H1 (cell line): ENCODE measurements at regions not wholly inside any gene's neighbourhood (a gene's known extent, or its start where the extent isn't known, plus 50 kb on each side); places are given as distances from the start of the nearest gene placed in this dataset.
"Not testable (repeated sequence)": the region's sequence is repeated elsewhere in the genome, so short reads cannot be mapped to it uniquely, and the experiment has no call there.

Experiments
- CTCF ChIA-PET: fragments of 300-600 bp; sonication (Branson Sonifier 250); formaldehyde crosslinking; loops from one replicate; lab custom pipeline; 2021; ENCODE audit not compliant: partially characterized antibody; lab: Charles Lee
- POLR2A ChIA-PET: fragments of 300-600 bp; sonication (Branson Sonifier 250); formaldehyde crosslinking; loops from one replicate; lab custom pipeline; 2021; ENCODE audit warnings: inconsistent platforms; ENCODE audit not compliant: partially characterized antibody; lab: Charles Lee
- DNase-seq, 2 experiments: peaks; one replicate each; pipeline versions ENCODE4 v3.0.0 to v3.0.0-alpha.2; 2010 to 2022; ENCODE audit warnings: low spot score in 2 of 2, low read depth in 1 of 2, mixed read lengths in 1 of 2
- FAIRE-seq: peaks from 2 replicates; lab custom pipeline; 2011; peaks lifted over from hg19 to GRCh38; lab: Jason Lieb, UNC
- H2AFZ ChIP-seq: 2 replicates; pipeline ENCODE4 v1.8.1; 2012; ENCODE audit warnings: low read length, inconsistent platforms
- H2AK5ac ChIP-seq: 2 replicates; pipeline ENCODE4 v1.6.1; 2013; ENCODE audit warnings: low read depth, low read length
- H2BK120ac ChIP-seq: replicated peaks from 2 replicates; pipeline ENCODE3; 2013; ENCODE audit warnings: low read depth, low read length, inconsistent platforms
- H2BK12ac ChIP-seq: 2 replicates; pipeline ENCODE4 v1.6.1; 2013; ENCODE audit warnings: low read depth, low read length
- H2BK15ac ChIP-seq: 2 replicates; pipeline ENCODE4 v1.6.1; 2013; ENCODE audit warnings: low read length
- H2BK20ac ChIP-seq: 2 replicates; pipeline ENCODE4 v1.6.1; 2013; ENCODE audit warnings: low read length
- H2BK5ac ChIP-seq: 2 replicates; pipeline ENCODE4 v1.6.1; 2013; ENCODE audit warnings: low read depth, low read length
- H3K14ac ChIP-seq: 2 replicates; pipeline ENCODE4 v1.6.1; 2013; ENCODE audit warnings: inconsistent platforms; ENCODE audit not compliant: insufficient read length
- H3K18ac ChIP-seq: 2 replicates; pipeline ENCODE4 v1.6.1; 2013; ENCODE audit warnings: low read length; ENCODE audit errors: extremely low read depth
- H3K23ac ChIP-seq: 2 replicates; pipeline ENCODE4 v1.6.1; 2013; ENCODE audit warnings: inconsistent platforms; ENCODE audit not compliant: insufficient read length
- H3K23me2 ChIP-seq: 2 replicates; pipeline ENCODE4 v1.6.1; 2013; ENCODE audit warnings: low read depth, low read length
- H3K27ac ChIP-seq: 2 replicates; pipeline ENCODE4 v1.6.1; 2011; ENCODE audit warnings: low read depth, low read length, inconsistent platforms
- H3K27me3 ChIP-seq, 4 experiments: replicated peaks in 1 of 4; 1 replicate in 1 of 4; 2 replicates in 3 of 4; pipeline versions ENCODE4 v1.6.1 to v1.8.1; 2011 to 2013; ENCODE audit warnings: low read length in 3 of 4, mild to moderate bottlenecking in 3 of 4, inconsistent platforms in 2 of 4, mixed read lengths in 2 of 4, moderate library complexity in 1 of 4; ENCODE audit not compliant: control insufficient read depth in 3 of 4, insufficient read depth in 3 of 4; ENCODE audit errors: extremely low read depth in 1 of 4
- H3K36me3 ChIP-seq, 4 experiments: 2 replicates each; pipeline versions ENCODE4 v1.6.1 to v1.8.1; 2011 to 2013; ENCODE audit warnings: mild to moderate bottlenecking in 4 of 4, low read length in 3 of 4, moderate library complexity in 2 of 4, control low read depth in 1 of 4, inconsistent platforms in 1 of 4; ENCODE audit not compliant: insufficient read depth in 4 of 4, control insufficient read depth in 2 of 4
- H3K4ac ChIP-seq: replicated peaks from 2 replicates; pipeline ENCODE3; 2013; ENCODE audit warnings: low read length, low read depth, mixed read lengths, inconsistent platforms; ENCODE audit not compliant: insufficient read length
- H3K4me1 ChIP-seq, 4 experiments: replicated peaks in 1 of 4; 1 replicate in 1 of 4; 2 replicates in 3 of 4; pipeline versions ENCODE4 v1.6.1 to v1.8.1; 2011 to 2013; ENCODE audit warnings: low read length in 3 of 4, inconsistent platforms in 2 of 4, mixed read lengths in 1 of 4; ENCODE audit not compliant: insufficient read depth in 4 of 4, control insufficient read depth in 3 of 4
- H3K4me2 ChIP-seq, 2 experiments: 2 replicates each; pipeline versions ENCODE4 v1.6.1 to v1.8.1; 2011 to 2013; ENCODE audit warnings: low read depth in 2 of 2, low read length in 2 of 2, control low read depth in 1 of 2, inconsistent platforms in 1 of 2, mild to moderate bottlenecking in 1 of 2; ENCODE audit not compliant: insufficient read depth in 1 of 2
- H3K4me3 ChIP-seq, 4 experiments: fragments of 200-600, 300-600 bp in 1 of 4; sonication (generic), shearing (Covaris generic), sonication (Bioruptor Twin) in 1 of 4; 2 replicates each; pipeline versions ENCODE4 v1.5.1 to v1.8.1; 2011 to 2016; ENCODE audit warnings: low read length in 4 of 4, low read depth in 3 of 4, control low read depth in 2 of 4, inconsistent platforms in 2 of 4, mild to moderate bottlenecking in 2 of 4, mixed read lengths in 1 of 4, moderate library complexity in 1 of 4; ENCODE audit not compliant: insufficient read depth in 2 of 4; ENCODE audit errors: extremely low read depth in 1 of 4
- H3K56ac ChIP-seq: replicated peaks from 2 replicates; pipeline ENCODE3; 2013; ENCODE audit warnings: low read depth, mild to moderate bottlenecking, mixed read lengths, low read length, inconsistent platforms; ENCODE audit not compliant: insufficient read length
- H3K79me1 ChIP-seq: 2 replicates; pipeline ENCODE4 v1.6.1; 2013; ENCODE audit warnings: low read depth, low read length, control low read depth
- H3K79me2 ChIP-seq, 2 experiments: 2 replicates each; pipeline versions ENCODE4 v1.6.1 to v1.8.1; 2012 to 2013; ENCODE audit warnings: low read length in 2 of 2, mild to moderate bottlenecking in 2 of 2, inconsistent platforms in 1 of 2; ENCODE audit not compliant: insufficient read depth in 2 of 2, control insufficient read depth in 1 of 2
- H3K9ac ChIP-seq, 4 experiments: replicated peaks in 1 of 4; 1 replicate in 1 of 4; 2 replicates in 3 of 4; pipeline versions ENCODE4 v1.6.1 to v1.8.1; 2011 to 2013; ENCODE audit warnings: low read depth in 3 of 4, low read length in 3 of 4, control low read depth in 2 of 4, mild to moderate bottlenecking in 2 of 4, moderate library complexity in 2 of 4, inconsistent platforms in 1 of 4; ENCODE audit errors: extremely low read depth in 1 of 4
- H3K9me3 ChIP-seq, 2 experiments: 2 replicates each; pipeline versions ENCODE4 v1.6.1 to v1.8.1; 2012 to 2013; ENCODE audit warnings: mild to moderate bottlenecking in 2 of 2, moderate library complexity in 2 of 2, control low read depth in 1 of 2, inconsistent platforms in 1 of 2, low read depth in 1 of 2, low read length in 1 of 2, mixed read lengths in 1 of 2; ENCODE audit not compliant: insufficient read depth in 2 of 2
- H4K20me1 ChIP-seq, 2 experiments: replicated peaks in 1 of 2; 2 replicates each; pipeline versions ENCODE3 to v1.8.1; 2011 to 2013; ENCODE audit warnings: inconsistent platforms in 2 of 2, low read length in 2 of 2, mild to moderate bottlenecking in 1 of 2; ENCODE audit not compliant: insufficient read depth in 2 of 2, control insufficient read depth in 1 of 2
- H4K5ac ChIP-seq: 2 replicates; pipeline ENCODE4 v1.6.1; 2013; ENCODE audit warnings: low read length, low read depth, mixed read lengths, inconsistent platforms; ENCODE audit not compliant: insufficient read length
- H4K8ac ChIP-seq: 2 replicates; pipeline ENCODE4 v1.8.0; 2013; ENCODE audit warnings: mild to moderate bottlenecking, moderate library complexity, low read length, inconsistent platforms; ENCODE audit not compliant: insufficient read depth; ENCODE audit errors: extremely low read depth
- H4K91ac ChIP-seq: replicated peaks from 2 replicates; pipeline ENCODE3; 2013; ENCODE audit warnings: low read length, mixed read lengths, inconsistent platforms; ENCODE audit not compliant: insufficient read length
- KDM4A ChIP-seq: IDR thresholded peaks from one replicate; pipeline ENCODE4 v1.7.1; 2012; ENCODE audit warnings: low read depth, mild to moderate bottlenecking, moderate library complexity, low read length, inconsistent platforms; ENCODE audit not compliant: severe bottlenecking
- WGBS, 2 experiments: shearing (Covaris generic) in 1 of 2; methylation state at CpG; one replicate each; pipeline versions ENCODE4 v1.1.6 to v1.1.7; 2013 to 2015; ENCODE audit warnings: low lambda C conversion rate in 2 of 2, mixed read lengths in 2 of 2, inconsistent platforms in 1 of 2, low coverage in 1 of 2, missing lambda C conversion rate in 1 of 2; ENCODE audit not compliant: insufficient replicate concordance in 2 of 2, insufficient coverage in 1 of 2, insufficient read length in 1 of 2; ENCODE audit errors: extremely low coverage in 1 of 2, missing lambda C conversion rate in 1 of 2; 5-methylcytosine and 5-hydroxymethylcytosine counted together

DNA sequence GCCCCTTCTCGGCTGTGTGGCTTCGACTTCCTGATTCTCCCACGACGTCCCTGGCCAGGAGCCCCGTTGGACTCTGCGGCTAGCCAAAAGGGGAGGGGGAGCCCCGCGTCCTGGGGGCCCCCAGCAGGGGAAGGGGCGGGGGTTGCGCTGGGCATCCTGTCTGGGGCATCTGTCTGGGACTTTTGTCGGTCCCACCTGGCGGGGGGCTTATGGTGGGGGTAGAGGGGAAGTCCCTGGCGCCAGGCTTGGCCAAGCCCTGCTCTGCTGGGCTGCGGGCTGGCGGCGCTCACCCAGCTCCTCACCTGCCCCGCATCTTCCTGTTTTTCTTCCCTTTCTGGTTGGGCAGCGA is 142.7 kb upstream of the EEF2KMT start:
- peak overlapping the region; percentile 26 to 62 (median 42) for H3K4me3 ChIP-seq
- H2AK5ac ChIP-seq, H3K27me3 ChIP-seq, H3K9ac ChIP-seq, H2BK12ac ChIP-seq, H2BK120ac ChIP-seq, H3K23ac ChIP-seq, H2BK15ac ChIP-seq, H2BK5ac ChIP-seq, H3K4me1 ChIP-seq, H2AFZ ChIP-seq, H3K79me2 ChIP-seq, H4K8ac ChIP-seq, H3K14ac ChIP-seq, H4K20me1 ChIP-seq, H2BK20ac ChIP-seq, H3K79me1 ChIP-seq, H3K23me2 ChIP-seq, H3K4ac ChIP-seq, H4K5ac ChIP-seq, H3K56ac ChIP-seq, H3K36me3 ChIP-seq, FAIRE-seq, POLR2A ChIA-PET, H3K27ac ChIP-seq, H3K18ac ChIP-seq, H4K91ac ChIP-seq, H3K9me3 ChIP-seq: not testable (repeated sequence)
- DNase-seq, result peak in 1 of 2 experiments; percentile 70
- peak; percentile 32 for TF ChIP-seq KDM4A
- WGBS, 2 experiments, result 0% methylated on average over 2 of the region's 18 CpGs; no CpG with 5 or more reads in 1 of the 2 experiments
- peak overlapping the region; percentile 63 to 72 for H3K4me2 ChIP-seq
- CTCF ChIA-PET, result interaction anchor here (0.8 to 3.1 kb wide), 3 partner anchors 120 to 327 kb away, joined by 3 to 17 read pairs (median 4); no protein-coding TSS in a partner anchor
